Stimulated activated CD8-positive, alpha-beta memory T cell treated with anti-CD3 and anti-CD28 coated beads, Interleukin-7, amount 100 ng/mL, for 1 hour (primary cell): ENCODE measurements at regions not wholly inside any gene's neighbourhood (a gene's known extent, or its start where the extent isn't known, plus 50 kb on each side); places are given as distances from the start of the nearest gene placed in this dataset.

Experiments
- DNase-seq, 2 donors: peaks; one replicate each; pipeline ENCODE4 v3.0.0-alpha.2; 2020; ENCODE audit warnings: low read depth in 2 of 2

- DNase-seq, result no peak
Observed at GRCh38 chr15:94535298-94536048, 304.1 kb downstream of the MCTP2 start.

- DNase-seq, result no peak
Observed at GRCh38 chr15:94536549-94536948, 305.2 kb downstream of the MCTP2 start.

GRCh38 chr15:94538280-94538679 is 306.9 kb downstream of the MCTP2 start:
- no peak for DNase-seq

- DNase-seq, result no peak
Observed at GRCh38 chr15:94542391-94542790, 311.0 kb downstream of the MCTP2 start.

- no peak for DNase-seq
Observed at GRCh38 chr15:94546808-94547207, 315.4 kb downstream of the MCTP2 start.

- DNase-seq, result no peak
Observed at GRCh38 chr15:94547711-94548110, 316.4 kb downstream of the MCTP2 start.

DNA sequence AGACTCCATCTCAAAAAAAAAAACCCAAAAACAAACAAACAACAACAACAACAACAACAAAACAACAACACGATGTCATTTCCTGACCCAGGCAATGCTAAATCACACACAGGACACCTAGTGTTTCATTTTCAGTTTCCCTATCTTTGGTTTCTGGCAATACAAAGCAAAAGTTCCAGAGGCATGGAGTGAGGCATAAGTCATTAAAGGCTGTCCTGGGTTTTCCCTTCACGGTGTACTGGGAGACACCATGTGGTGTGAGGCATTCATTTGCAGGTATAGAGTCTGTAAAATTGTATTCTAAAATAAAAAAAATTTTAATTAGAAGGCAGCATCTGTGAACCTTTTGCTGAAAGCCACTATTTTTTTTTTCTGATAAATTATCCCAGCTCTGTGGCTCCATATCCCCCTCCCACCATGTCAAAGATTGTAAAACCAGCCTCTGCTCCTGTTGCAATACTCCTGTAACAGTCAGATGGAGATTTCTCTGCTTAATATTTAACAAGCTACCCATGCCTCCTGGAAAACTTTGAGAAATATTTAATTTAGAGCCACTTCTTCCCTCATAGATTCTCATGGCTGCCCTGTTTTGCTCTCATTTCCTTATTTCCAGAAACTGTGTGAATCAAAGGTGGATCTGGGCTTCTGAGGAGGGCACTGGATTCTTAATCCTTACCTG is 324.6 kb downstream of the MCTP2 start:
- DNase-seq, result no peak

GRCh38 chr15:94561036-94561689 is 329.8 kb downstream of the MCTP2 start:
- DNase-seq, result no peak

GRCh38 chr15:94563456-94563855 is 332.1 kb downstream of the MCTP2 start:
- no peak for DNase-seq

DNA sequence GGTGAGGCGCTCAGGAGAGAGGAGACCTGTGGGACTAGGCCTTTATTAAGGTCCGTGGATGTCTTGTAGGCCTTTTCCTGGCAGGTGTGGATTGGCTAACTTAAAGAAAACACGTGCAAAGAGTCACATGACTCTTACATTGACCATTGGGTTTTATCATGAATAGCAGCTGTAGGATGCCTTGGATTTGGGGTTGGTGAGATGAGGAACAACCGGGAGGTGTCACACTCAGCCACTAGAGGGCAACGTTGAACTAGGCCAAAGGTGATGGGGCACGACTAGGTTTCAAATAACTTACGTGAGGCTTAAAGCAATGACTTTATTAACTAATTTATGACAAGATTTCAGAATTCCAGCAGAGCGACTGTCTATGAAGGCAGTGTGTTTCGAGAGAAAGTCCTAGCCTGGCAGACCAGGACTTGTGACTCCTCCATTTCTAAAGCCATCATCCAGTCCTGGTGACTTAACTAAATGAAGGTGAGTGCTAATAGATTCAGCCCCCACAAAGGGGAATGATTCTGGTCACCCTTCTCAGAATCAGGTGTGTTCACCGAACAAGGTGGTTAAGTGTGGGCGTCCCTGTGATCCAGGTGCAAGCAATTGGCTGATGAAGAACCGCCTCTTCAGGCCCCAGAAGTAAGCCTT is 345.6 kb downstream of the MCTP2 start:
- DNase-seq, result no peak

DNA sequence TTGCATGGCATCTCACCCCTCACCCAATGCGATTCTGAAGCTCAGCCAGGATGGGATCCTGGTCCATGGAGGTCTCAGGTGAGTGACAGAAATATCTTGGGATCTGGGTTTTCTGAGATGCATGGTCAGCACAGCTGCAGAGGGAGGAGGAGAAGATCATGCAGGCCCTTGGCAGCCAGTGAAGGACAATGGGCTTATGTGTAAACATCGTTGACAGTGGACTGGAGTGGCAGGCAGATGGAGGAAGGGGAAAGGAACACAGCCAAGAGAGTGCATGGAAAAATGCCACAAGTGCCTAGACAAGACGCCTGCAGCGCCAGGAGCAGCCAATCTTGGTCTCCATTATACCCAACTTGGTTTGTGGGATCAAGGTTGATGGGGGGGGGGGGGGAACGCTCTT is 347.9 kb downstream of the MCTP2 start:
- DNase-seq, result no peak

- DNase-seq, result no peak
Observed at GRCh38 chr15:94580211-94580885, 349.0 kb downstream of the MCTP2 start.

GRCh38 chr15:94582368-94582767 is 351.0 kb downstream of the MCTP2 start:
- no peak for DNase-seq

GRCh38 chr15:94584833-94585244 is 353.5 kb downstream of the MCTP2 start:
- peak; percentile 3 to 19 for DNase-seq

DNA sequence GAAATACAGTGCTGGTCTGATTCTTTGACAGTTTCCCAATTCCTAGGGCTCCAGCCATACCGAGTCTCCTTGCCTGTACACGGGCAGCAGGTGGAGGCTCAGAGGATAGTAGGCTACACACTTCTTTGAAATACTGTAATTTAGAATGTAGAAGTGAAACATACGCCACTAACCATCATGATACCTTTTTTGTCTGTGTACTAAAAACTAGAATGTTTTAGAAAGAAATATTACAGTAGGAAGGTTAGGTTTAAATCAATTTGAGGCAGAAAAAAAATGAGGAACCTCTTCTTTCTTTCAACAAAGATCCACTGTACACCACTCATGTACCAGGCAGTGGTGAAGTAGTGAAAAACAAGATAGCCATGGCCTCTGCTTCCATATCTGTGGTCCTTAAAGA is 354.7 kb downstream of the MCTP2 start:
- DNase-seq, result no peak

GRCh38 chr15:94587113-94587512 is 355.8 kb downstream of the MCTP2 start:
- no peak for DNase-seq

- DNase-seq, result no peak
Observed at GRCh38 chr15:94588993-94589392, 357.6 kb downstream of the MCTP2 start.

- DNase-seq, result no peak
Observed at GRCh38 chr15:94592495-94592894, 361.1 kb downstream of the MCTP2 start.

- no peak for DNase-seq
Observed at GRCh38 chr15:94596707-94597106, 365.3 kb downstream of the MCTP2 start.

DNA sequence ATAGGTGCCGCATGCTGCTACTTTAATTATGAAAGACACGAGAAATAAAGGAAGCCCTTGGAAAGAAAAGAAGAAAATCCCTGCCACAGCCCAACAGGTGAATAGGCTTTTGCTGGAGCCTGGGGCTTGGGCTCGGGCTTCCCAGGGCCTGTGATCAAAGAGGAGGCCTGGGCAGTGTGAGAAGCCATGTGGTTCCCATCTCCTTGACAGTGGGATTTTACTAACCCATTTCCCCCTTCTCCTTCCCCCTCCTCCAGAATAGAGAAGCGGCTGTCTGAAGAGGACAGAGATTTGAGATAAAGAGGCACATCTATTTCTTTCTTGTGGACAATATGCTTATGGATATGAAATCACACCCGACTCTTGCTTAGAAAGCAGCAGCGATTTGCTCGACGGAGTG is 369.1 kb downstream of the MCTP2 start:
- no peak for DNase-seq

- DNase-seq, result no peak
Observed at GRCh38 chr15:94602754-94603470, 371.6 kb downstream of the MCTP2 start.
